SK-N-SH (cell line): ENCODE measurements at regions not wholly inside any gene's neighbourhood (a gene's known extent, or its start where the extent isn't known, plus 50 kb on each side); places are given as distances from the start of the nearest gene placed in this dataset.

Experiments used
- CTCF ChIA-PET: fragments of 300-600, 350-600 bp; formaldehyde crosslinking; extraction: SDS; loops from one replicate; lab custom pipeline; 2021; lab: Yijun Ruan, JAX
- POLR2A ChIA-PET: fragments of 350-600 bp; sonication (Branson Sonifier 250); formaldehyde crosslinking; extraction: SDS; loops from one replicate; lab custom pipeline; 2020; ENCODE audit warnings: antibody characterized with exemption, inconsistent platforms; lab: Yijun Ruan, JAX
- DNase-seq: peaks from one replicate; pipeline ENCODE4 v3.0.0; 2012
- H2AFZ ChIP-seq: fragments of 200-600 bp; sonication (generic); 2 replicates; pipeline ENCODE4 v1.8.1; 2016; ENCODE audit warnings: antibody characterized with exemption, mild to moderate bottlenecking, low read depth
- H3F3A ChIP-seq: fragments of 200-600 bp; sonication (generic); replicated peaks from 2 replicates; pipeline ENCODE3; 2016; ENCODE audit warnings: antibody characterized with exemption, mild to moderate bottlenecking; ENCODE audit not compliant: insufficient read depth
- H3K27ac ChIP-seq, 2 experiments: fragments of 200-500 bp in 1 of 2; fragments of 200-600 bp in 1 of 2; sonication (Bioruptor generic) in 1 of 2; sonication (generic), shearing (Covaris generic) in 1 of 2; 2 replicates each; pipeline versions ENCODE4 v1.5.1 to v1.6.1; 2014 to 2016; ENCODE audit warnings: low read depth in 2 of 2, inconsistent platforms in 1 of 2, low read length in 1 of 2, mild to moderate bottlenecking in 1 of 2, mixed read lengths in 1 of 2
- H3K27me3 ChIP-seq: fragments of 200-600 bp; sonication (generic), shearing (Covaris generic); 2 replicates; pipeline ENCODE4 v1.6.1; 2016; ENCODE audit warnings: mixed run types; ENCODE audit not compliant: insufficient read depth
- H3K36me3 ChIP-seq, 2 experiments: fragments of 200-500 bp in 1 of 2; fragments of 200-600 bp in 1 of 2; sonication (Bioruptor generic) in 1 of 2; sonication (generic) in 1 of 2; replicated peaks in 1 of 2; 2 replicates each; pipeline versions ENCODE3 to v1.5.1; 2014 to 2016; ENCODE audit warnings: low read length in 1 of 2, mild to moderate bottlenecking in 1 of 2; ENCODE audit not compliant: insufficient read depth in 2 of 2, control insufficient read depth in 1 of 2
- H3K4me1 ChIP-seq, 2 experiments: fragments of 200-500 bp in 1 of 2; fragments of 200-600 bp in 1 of 2; sonication (Bioruptor generic) in 1 of 2; sonication (generic), shearing (Covaris generic) in 1 of 2; 2 replicates each; pipeline versions ENCODE4 v1.5.1 to v1.6.1; 2014 to 2016; ENCODE audit warnings: low read depth in 1 of 2, low read length in 1 of 2, mixed run types in 1 of 2; ENCODE audit not compliant: insufficient read depth in 2 of 2, control insufficient read depth in 1 of 2
- H3K4me2 ChIP-seq: fragments of 200-600 bp; sonication (generic), shearing (Covaris generic); 2 replicates; pipeline ENCODE4 v1.6.1; 2017; ENCODE audit warnings: mixed run types
- H3K4me3 ChIP-seq, 2 experiments: fragments of 200-500 bp in 1 of 2; fragments of 200-600 bp in 1 of 2; sonication (Bioruptor generic) in 1 of 2; sonication (generic), shearing (Covaris generic) in 1 of 2; 2 replicates each; pipeline versions ENCODE4 v1.5.1 to v1.8.1; 2014 to 2016; ENCODE audit warnings: low read depth in 2 of 2, inconsistent platforms in 1 of 2, low read length in 1 of 2, mild to moderate bottlenecking in 1 of 2, mixed read lengths in 1 of 2, moderate library complexity in 1 of 2
- H3K79me2 ChIP-seq: fragments of 200-600 bp; sonication (generic); 2 replicates; pipeline ENCODE4 v1.8.1; 2017; ENCODE audit warnings: mild to moderate bottlenecking; ENCODE audit not compliant: insufficient read depth
- H3K9ac ChIP-seq: fragments of 200-600 bp; sonication (generic); 2 replicates; pipeline ENCODE4 v1.6.1; 2017; ENCODE audit warnings: mixed run types
- H3K9me2 ChIP-seq: fragments of 200-600 bp; sonication (generic); 2 replicates; pipeline ENCODE4 v1.6.1; 2017; ENCODE audit warnings: mixed run types
- H3K9me3 ChIP-seq: fragments of 200-600 bp; sonication (generic); 2 replicates; pipeline ENCODE4 v1.6.1; 2017; ENCODE audit warnings: mixed run types, mild to moderate bottlenecking, moderate library complexity
- H4K20me1 ChIP-seq: fragments of 200-600 bp; sonication (generic); 2 replicates; pipeline ENCODE4 v1.6.1; 2017; ENCODE audit warnings: mild to moderate bottlenecking, mixed run types; ENCODE audit not compliant: insufficient read depth
- CHD2 ChIP-seq: fragments of 150-350 bp; IDR thresholded peaks from 2 replicates; pipeline ENCODE4 v1.6.1; 2018; ENCODE audit warnings: low read length; ENCODE audit not compliant: partially characterized antibody
- ELF1 ChIP-seq: IDR thresholded peaks from 2 replicates; pipeline ENCODE4 v1.4.0; 2012
- EZH2phosphoT487 ChIP-seq: fragments of 200-600 bp; sonication (generic); IDR thresholded peaks from 2 replicates; pipeline ENCODE4 v1.6.1; 2017; ENCODE audit warnings: low read depth, mixed run types, mild to moderate bottlenecking, antibody characterized with exemption, moderate library complexity, borderline replicate concordance
- FOSL2 ChIP-seq: IDR thresholded peaks from 2 replicates; pipeline ENCODE4 v1.4.0; 2012; ENCODE audit warnings: low read depth, mild to moderate bottlenecking, moderate library complexity, borderline replicate concordance
- FOXJ3 ChIP-seq: sonication (generic); formaldehyde crosslinking; IDR thresholded peaks from 2 replicates; pipeline ENCODE4 v1.5.1; 2020; ENCODE audit warnings: mild to moderate bottlenecking, missing genetic modification reagents
- GABPA ChIP-seq: IDR thresholded peaks from 2 replicates; pipeline ENCODE4 v1.4.0; 2012; ENCODE audit warnings: low read depth, mild to moderate bottlenecking
- NFIC ChIP-seq: IDR thresholded peaks from 2 replicates; pipeline ENCODE4 v1.4.0; 2012; ENCODE audit warnings: borderline replicate concordance
- NRF1 ChIP-seq: IDR thresholded peaks from 2 replicates; pipeline ENCODE4 v1.6.1; 2012; ENCODE audit warnings: low read depth, mild to moderate bottlenecking, low read length
- RCOR1 ChIP-seq: fragments of 150-350 bp; IDR thresholded peaks from 2 replicates; pipeline ENCODE4 v1.6.1; 2017; ENCODE audit warnings: antibody characterized with exemption, low read length
- RFX5 ChIP-seq: IDR thresholded peaks from 2 replicates; pipeline ENCODE4 v1.6.1; 2012; ENCODE audit warnings: mild to moderate bottlenecking, improper control_type of control experiment, low read length
- SMC3 ChIP-seq: IDR thresholded peaks from 2 replicates; pipeline ENCODE4 v1.6.1; 2012; ENCODE audit warnings: low read depth, low read length, improper control_type of control experiment
- TAF1 ChIP-seq: IDR thresholded peaks from 2 replicates; pipeline ENCODE4 v1.6.1; 2012; ENCODE audit warnings: low read depth, mild to moderate bottlenecking, low read length, moderate library complexity, borderline replicate concordance
- TCF12 ChIP-seq: IDR thresholded peaks from 2 replicates; pipeline ENCODE4 v1.4.0; 2012
- USF2 ChIP-seq: fragments of 150-350 bp; IDR thresholded peaks from 2 replicates; pipeline ENCODE4 v1.6.1; 2017; ENCODE audit warnings: antibody characterized with exemption, low read length, low read depth, borderline replicate concordance
- WGBS: methylation state at CpG from one replicate; pipeline ENCODE4 v1.1.6; 2017; ENCODE audit warnings: low lambda C conversion rate; 5-methylcytosine and 5-hydroxymethylcytosine counted together
- TF ChIP-seq, protein P1 (sequence below): IDR thresholded peaks from 2 replicates; pipeline ENCODE4 v1.4.0; 2012; ENCODE audit warnings: low read depth, borderline replicate concordance
- TF ChIP-seq, protein P2 (sequence below): IDR thresholded peaks from 2 replicates; pipeline ENCODE4 v1.4.0; 2012; ENCODE audit warnings: low read depth
- TF ChIP-seq, protein P3 (sequence below): fragments of 150-350 bp; IDR thresholded peaks from 2 replicates; pipeline ENCODE4 v1.6.1; 2016; ENCODE audit warnings: mild to moderate bottlenecking, low read depth, low read length

- no peak overlapping the region for H3K27ac ChIP-seq
- H3K9me3 ChIP-seq: no peaks in the 10 kb centered on the region
- 36% methylated on average over 2 of the region's 2 CpGs for WGBS
- no peaks in the 10 kb centered on the region for H3K9me2 ChIP-seq
- H3K4me2 ChIP-seq: no peak overlapping the region
- no peak for TF ChIP-seq RCOR1
- no peak for TF ChIP-seq ELF1
- no peak for TF ChIP-seq USF2
- no peak for TF ChIP-seq TCF12
- TF ChIP-seq NRF1: no peak
- TF ChIP-seq NFIC: no peak
- TF ChIP-seq, protein P1, sequence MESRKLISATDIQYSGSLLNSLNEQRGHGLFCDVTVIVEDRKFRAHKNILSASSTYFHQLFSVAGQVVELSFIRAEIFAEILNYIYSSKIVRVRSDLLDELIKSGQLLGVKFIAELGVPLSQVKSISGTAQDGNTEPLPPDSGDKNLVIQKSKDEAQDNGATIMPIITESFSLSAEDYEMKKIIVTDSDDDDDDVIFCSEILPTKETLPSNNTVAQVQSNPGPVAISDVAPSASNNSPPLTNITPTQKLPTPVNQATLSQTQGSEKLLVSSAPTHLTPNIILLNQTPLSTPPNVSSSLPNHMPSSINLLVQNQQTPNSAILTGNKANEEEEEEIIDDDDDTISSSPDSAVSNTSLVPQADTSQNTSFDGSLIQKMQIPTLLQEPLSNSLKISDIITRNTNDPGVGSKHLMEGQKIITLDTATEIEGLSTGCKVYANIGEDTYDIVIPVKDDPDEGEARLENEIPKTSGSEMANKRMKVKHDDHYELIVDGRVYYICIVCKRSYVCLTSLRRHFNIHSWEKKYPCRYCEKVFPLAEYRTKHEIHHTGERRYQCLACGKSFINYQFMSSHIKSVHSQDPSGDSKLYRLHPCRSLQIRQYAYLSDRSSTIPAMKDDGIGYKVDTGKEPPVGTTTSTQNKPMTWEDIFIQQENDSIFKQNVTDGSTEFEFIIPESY: no peak
- TF ChIP-seq, protein P2, sequence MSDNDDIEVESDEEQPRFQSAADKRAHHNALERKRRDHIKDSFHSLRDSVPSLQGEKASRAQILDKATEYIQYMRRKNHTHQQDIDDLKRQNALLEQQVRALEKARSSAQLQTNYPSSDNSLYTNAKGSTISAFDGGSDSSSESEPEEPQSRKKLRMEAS: no peak
- TF ChIP-seq, protein P3, sequence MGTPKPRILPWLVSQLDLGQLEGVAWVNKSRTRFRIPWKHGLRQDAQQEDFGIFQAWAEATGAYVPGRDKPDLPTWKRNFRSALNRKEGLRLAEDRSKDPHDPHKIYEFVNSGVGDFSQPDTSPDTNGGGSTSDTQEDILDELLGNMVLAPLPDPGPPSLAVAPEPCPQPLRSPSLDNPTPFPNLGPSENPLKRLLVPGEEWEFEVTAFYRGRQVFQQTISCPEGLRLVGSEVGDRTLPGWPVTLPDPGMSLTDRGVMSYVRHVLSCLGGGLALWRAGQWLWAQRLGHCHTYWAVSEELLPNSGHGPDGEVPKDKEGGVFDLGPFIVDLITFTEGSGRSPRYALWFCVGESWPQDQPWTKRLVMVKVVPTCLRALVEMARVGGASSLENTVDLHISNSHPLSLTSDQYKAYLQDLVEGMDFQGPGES: no peak
- no peak for TF ChIP-seq CHD2
- no peak for TF ChIP-seq EZH2phosphoT487
- TF ChIP-seq FOXJ3 (CRISPR knock-in tag): no peak
- TF ChIP-seq SMC3: no peak
- no peak for TF ChIP-seq GABPA
- no peak for TF ChIP-seq FOSL2
- no peak for TF ChIP-seq RFX5
- no peak for TF ChIP-seq TAF1
- TF ChIP-seq, all 33 proteins: peak for 0
- DNase-seq: no peak
- Histone ChIP-seq H3K4me1 (peaks cover 0 to 3% of the 10 kb centered on the region in 2 experiments; a peak in 1 of 4 replicates), H3F3A (peaks cover 3% of the 10 kb centered on the region), H3K9ac (no peak overlapping the region), H3K4me3 (no peak overlapping the region), H2AFZ (no peak overlapping the region), H3K27me3 (no peaks in the 10 kb centered on the region), H4K20me1 (no peaks in the 10 kb centered on the region), H3K36me3 (no peaks in the 10 kb centered on the region), H3K79me2 (no peaks in the 10 kb centered on the region)
- ChIA-PET CTCF (interaction anchor here (0.9 to 1.2 kb wide), 2 partner anchors 26 to 72 kb away, joined by 3 read pairs; no protein-coding TSS in a partner anchor), POLR2A (no interaction called here)
Measured at GRCh38 chr13:44223770-44224444, 149.7 kb upstream of the SERP2 start.
